Mucosa of stomach (tissue), 1 donor: ENCODE measurements at regions not wholly inside any gene's neighbourhood (a gene's known extent, or its start where the extent isn't known, plus 50 kb on each side); places are given as distances from the start of the nearest gene placed in this dataset.

Experiments used
- H3K27me3 ChIP-seq: one replicate; pipeline ENCODE4 v1.7.0; 2013; ENCODE audit warnings: mild to moderate bottlenecking, low read length; ENCODE audit not compliant: control insufficient read depth, insufficient read depth
- H3K36me3 ChIP-seq: one replicate; pipeline ENCODE4 v1.7.0; 2013; ENCODE audit warnings: low read length; ENCODE audit not compliant: control insufficient read depth, insufficient read depth
- H3K4me1 ChIP-seq: one replicate; pipeline ENCODE4 v1.7.0; 2013; ENCODE audit warnings: mild to moderate bottlenecking, low read length; ENCODE audit not compliant: control insufficient read depth, insufficient read depth
- H3K4me3 ChIP-seq: one replicate; pipeline ENCODE4 v1.7.0; 2013; ENCODE audit warnings: low read length
- H3K9ac ChIP-seq: one replicate; pipeline ENCODE4 v1.7.0; 2013; ENCODE audit warnings: mild to moderate bottlenecking, low read length, moderate library complexity
- H3K9me3 ChIP-seq: one replicate; pipeline ENCODE4 v1.7.0; 2013; ENCODE audit warnings: mild to moderate bottlenecking, low read length, moderate library complexity; ENCODE audit not compliant: control insufficient read depth
- donor health status: Pancreatic carcinoma.

GRCh38 chr20:48180618-48181017 lies 395.3 kb upstream of the SULF2 start:
- H3K4me1 ChIP-seq, result no peaks in the 10 kb centered on the region
- no peak overlapping the region for H3K9ac ChIP-seq
- H3K9me3 ChIP-seq, result no peaks in the 10 kb centered on the region
- no peak overlapping the region for H3K4me3 ChIP-seq
- no peaks in the 10 kb centered on the region for H3K36me3 ChIP-seq
- no peaks in the 10 kb centered on the region for H3K27me3 ChIP-seq

- Histone ChIP-seq H3K36me3 (no peaks in the 10 kb centered on the region), H3K9me3 (no peaks in the 10 kb centered on the region), H3K27me3 (no peaks in the 10 kb centered on the region), H3K4me3 (no peak overlapping the region), H3K9ac (no peak overlapping the region), H3K4me1 (no peaks in the 10 kb centered on the region)
These were observed 394.7 kb upstream of the SULF2 start for GRCh38 chr20:48180024-48180423.

GRCh38 chr20:48178633-48179032 lies 393.4 kb upstream of the SULF2 start:
- H3K36me3 ChIP-seq, result no peaks in the 10 kb centered on the region
- no peak overlapping the region for H3K9ac ChIP-seq
- no peak overlapping the region for H3K4me3 ChIP-seq
- no peaks in the 10 kb centered on the region for H3K4me1 ChIP-seq
- no peaks in the 10 kb centered on the region for H3K27me3 ChIP-seq
- no peaks in the 10 kb centered on the region for H3K9me3 ChIP-seq

GRCh38 chr20:48177058-48177457 lies 391.8 kb upstream of the SULF2 start:
- Histone ChIP-seq H3K4me1 (no peaks in the 10 kb centered on the region), H3K27me3 (no peaks in the 10 kb centered on the region), H3K9me3 (no peaks in the 10 kb centered on the region), H3K9ac (no peak overlapping the region), H3K4me3 (no peak overlapping the region), H3K36me3 (no peaks in the 10 kb centered on the region)

GRCh38 chr20:48176139-48176538 lies 390.9 kb upstream of the SULF2 start:
- Histone ChIP-seq H3K4me3 (no peak overlapping the region), H3K36me3 (no peaks in the 10 kb centered on the region), H3K27me3 (peaks cover 2% of the 10 kb centered on the region), H3K4me1 (no peaks in the 10 kb centered on the region), H3K9me3 (no peaks in the 10 kb centered on the region), H3K9ac (no peak overlapping the region)

- H3K4me1 ChIP-seq, result no peaks in the 10 kb centered on the region
- no peaks in the 10 kb centered on the region for H3K36me3 ChIP-seq
- peaks cover 3% of the 10 kb centered on the region for H3K27me3 ChIP-seq
These were observed 390.0 kb upstream of the SULF2 start for GRCh38 chr20:48175261-48175660.

GRCh38 chr20:48172357-48172702 lies 387.0 kb upstream of the SULF2 start:
- peaks cover 3% of the 10 kb centered on the region for H3K27me3 ChIP-seq
- H3K9me3 ChIP-seq, result no peaks in the 10 kb centered on the region
- H3K4me3 ChIP-seq, result no peak overlapping the region
- no peaks in the 10 kb centered on the region for H3K36me3 ChIP-seq
- H3K4me1 ChIP-seq, result no peaks in the 10 kb centered on the region
- no peak overlapping the region for H3K9ac ChIP-seq

More at GRCh38 chr20:48175261-48175660, 390.0 kb upstream of the SULF2 start:
- Histone ChIP-seq H3K4me3 (no peak overlapping the region), H3K9me3 (no peaks in the 10 kb centered on the region), H3K9ac (no peak overlapping the region)

GRCh38 chr20:48171626-48172356 lies 386.5 kb upstream of the SULF2 start:
- H3K9me3 ChIP-seq, result no peaks in the 10 kb centered on the region
- no peaks in the 10 kb centered on the region for H3K4me1 ChIP-seq
- H3K36me3 ChIP-seq, result no peaks in the 10 kb centered on the region
- no peak overlapping the region for H3K4me3 ChIP-seq
- peaks cover 3% of the 10 kb centered on the region for H3K27me3 ChIP-seq
- H3K9ac ChIP-seq, result no peak overlapping the region

- Histone ChIP-seq H3K27me3 (peaks cover 8% of the 10 kb centered on the region), H3K36me3 (no peaks in the 10 kb centered on the region), H3K4me1 (no peaks in the 10 kb centered on the region), H3K9me3 (no peaks in the 10 kb centered on the region), H3K9ac (no peak overlapping the region), H3K4me3 (no peak overlapping the region)
These were observed 385.8 kb upstream of the SULF2 start for GRCh38 chr20:48171071-48171470.

GRCh38 chr20:48170625-48171024 lies 385.3 kb upstream of the SULF2 start:
- no peaks in the 10 kb centered on the region for H3K4me1 ChIP-seq
- no peaks in the 10 kb centered on the region for H3K9me3 ChIP-seq
- H3K36me3 ChIP-seq, result no peaks in the 10 kb centered on the region
- H3K27me3 ChIP-seq, result peaks cover 8% of the 10 kb centered on the region
- H3K4me3 ChIP-seq, result no peak overlapping the region
- no peak overlapping the region for H3K9ac ChIP-seq

GRCh38 chr20:48169650-48170225 lies 384.5 kb upstream of the SULF2 start:
- Histone ChIP-seq H3K27me3 (peaks cover 8% of the 10 kb centered on the region), H3K36me3 (no peaks in the 10 kb centered on the region), H3K9ac (no peak overlapping the region), H3K4me3 (no peak overlapping the region), H3K4me1 (no peaks in the 10 kb centered on the region), H3K9me3 (no peaks in the 10 kb centered on the region)

GRCh38 chr20:48166082-48166835 lies 381.0 kb upstream of the SULF2 start:
- no peak overlapping the region for H3K9ac ChIP-seq
- H3K36me3 ChIP-seq, result no peaks in the 10 kb centered on the region
- peaks cover 7% of the 10 kb centered on the region for H3K27me3 ChIP-seq
- no peak overlapping the region for H3K4me3 ChIP-seq
- H3K9me3 ChIP-seq, result no peaks in the 10 kb centered on the region
- H3K4me1 ChIP-seq, result no peaks in the 10 kb centered on the region
